ENCODE measurements at regions not wholly inside any gene's neighbourhood (a gene's known extent, or its start where the extent isn't known, plus 50 kb on each side); places are given as distances from the start of the nearest gene placed in this dataset.

- Histone ChIP-seq H3K4me1 (ENCODE audit: control insufficient read depth, insufficient read depth, low read depth, low read length) (no peaks in the 10 kb centered on the region), H2AK5ac (ENCODE audit: low read length, severe bottlenecking) (no peak overlapping the region), H2BK15ac (ENCODE audit: low read depth, poor library complexity, severe bottlenecking) (no peak overlapping the region), H3K4ac (ENCODE audit: low read depth in 1 of 2, low read length in 2 of 2) (no peak overlapping the region), H3K9me3 (ENCODE audit: control insufficient read depth, low read length) (no peaks in the 10 kb centered on the region), H4K8ac (ENCODE audit: low read length) (no peak overlapping the region), H3K4me3 (ENCODE audit: insufficient read depth in 1 of 2, low read depth in 1 of 2, low read length in 2 of 2) (no peak overlapping the region), H3K18ac (ENCODE audit: low read depth in 1 of 2, low read length in 2 of 2) (no peak overlapping the region), H2BK120ac (ENCODE audit: low read depth, low read length) (no peak overlapping the region), H3K23ac (ENCODE audit: low read length in 2 of 2) (no peak overlapping the region), H3K4me2 (ENCODE audit: low read length, poor library complexity, severe bottlenecking) (no peak overlapping the region), H2BK12ac (ENCODE audit: low read length in 2 of 2) (no peak overlapping the region), H2AFZ (ENCODE audit: low read depth, low read length) (no peak overlapping the region), H2BK5ac (ENCODE audit: low read depth, low read length, poor library complexity, severe bottlenecking) (no peak overlapping the region), H3K79me1 (replicated peaks; ENCODE audit: low read length, poor library complexity, severe bottlenecking) (no peaks in the 10 kb centered on the region), H3K14ac (ENCODE audit: low read length in 2 of 2) (no peak overlapping the region), H3K36me3 (ENCODE audit: control insufficient read depth in 1 of 2, insufficient read depth in 2 of 2, low read depth in 1 of 2, low read length in 2 of 2) (no peaks in the 10 kb centered on the region), H3K9ac (ENCODE audit: low read length) (no peak overlapping the region), H3K27ac (ENCODE audit: low read length, poor library complexity, severe bottlenecking) (no peak overlapping the region), H4K91ac (ENCODE audit: low read length) (no peak overlapping the region), H3K27me3 (ENCODE audit: control insufficient read depth in 1 of 2, insufficient read depth in 1 of 2, low read length in 2 of 2) (peaks cover 0 to 15% of the 10 kb centered on the region in 2 experiments)
- DNase-seq = no peak
- WGBS = 57% methylated on average over 9 of the region's 9 CpGs
Observed at GRCh38 chr12:22858849-22859570, 234.0 kb downstream of the ETNK1 start.

GRCh38 chr12:22860926-22861325, 236.0 kb downstream of the ETNK1 start:
- Histone ChIP-seq H3K9me3 (ENCODE audit: control insufficient read depth, low read length) (no peaks in the 10 kb centered on the region), H2BK120ac (ENCODE audit: low read depth, low read length) (no peak overlapping the region), H3K4me3 (ENCODE audit: insufficient read depth in 1 of 2, low read depth in 1 of 2, low read length in 2 of 2) (no peak overlapping the region), H2BK12ac (ENCODE audit: low read length in 2 of 2) (no peak overlapping the region), H2BK5ac (ENCODE audit: low read depth, low read length, poor library complexity, severe bottlenecking) (no peak overlapping the region), H3K4me2 (ENCODE audit: low read length, poor library complexity, severe bottlenecking) (no peak overlapping the region), H3K27me3 (ENCODE audit: control insufficient read depth in 1 of 2, insufficient read depth in 1 of 2, low read length in 2 of 2) (peaks cover 0 to 15% of the 10 kb centered on the region in 2 experiments), H3K14ac (ENCODE audit: low read length in 2 of 2) (no peak overlapping the region), H3K9ac (ENCODE audit: low read length) (no peak overlapping the region), H3K79me1 (replicated peaks; ENCODE audit: low read length, poor library complexity, severe bottlenecking) (no peaks in the 10 kb centered on the region), H3K4me1 (ENCODE audit: control insufficient read depth, insufficient read depth, low read depth, low read length) (no peaks in the 10 kb centered on the region), H4K91ac (ENCODE audit: low read length) (no peak overlapping the region), H3K18ac (ENCODE audit: low read depth in 1 of 2, low read length in 2 of 2) (no peak overlapping the region), H3K27ac (ENCODE audit: low read length, poor library complexity, severe bottlenecking) (no peak overlapping the region), H4K8ac (ENCODE audit: low read length) (no peak overlapping the region), H2BK15ac (ENCODE audit: low read depth, poor library complexity, severe bottlenecking) (no peak overlapping the region), H3K23ac (ENCODE audit: low read length in 2 of 2) (no peak overlapping the region), H2AK5ac (ENCODE audit: low read length, severe bottlenecking) (no peak overlapping the region), H2AFZ (ENCODE audit: low read depth, low read length) (no peak overlapping the region), H3K4ac (ENCODE audit: low read depth in 1 of 2, low read length in 2 of 2) (no peak overlapping the region), H3K36me3 (ENCODE audit: control insufficient read depth in 1 of 2, insufficient read depth in 2 of 2, low read depth in 1 of 2, low read length in 2 of 2) (no peaks in the 10 kb centered on the region)
- DNase-seq = no peak
- WGBS = 77% methylated on average over 3 of the region's 3 CpGs

GRCh38 chr12:22865822-22866221, 240.9 kb downstream of the ETNK1 start:
- H3K27me3 ChIP-seq (ENCODE audit: control insufficient read depth in 1 of 2, insufficient read depth in 1 of 2, low read length in 2 of 2) = peaks cover 0 to 8% of the 10 kb centered on the region in 2 experiments
- no peak overlapping the region for H3K4me2 ChIP-seq (ENCODE audit: low read length, poor library complexity, severe bottlenecking)
- no peak overlapping the region for H2BK5ac ChIP-seq (ENCODE audit: low read depth, low read length, poor library complexity, severe bottlenecking)
- no peak overlapping the region for H2AFZ ChIP-seq (ENCODE audit: low read depth, low read length)
- H3K27ac ChIP-seq (ENCODE audit: low read length, poor library complexity, severe bottlenecking) = no peak overlapping the region
- no peak overlapping the region for H2BK120ac ChIP-seq (ENCODE audit: low read depth, low read length)
- no peak overlapping the region for H2AK5ac ChIP-seq (ENCODE audit: low read length, severe bottlenecking)
- no peak overlapping the region for H3K9ac ChIP-seq (ENCODE audit: low read length)
- H3K14ac ChIP-seq (ENCODE audit: low read length in 2 of 2) = no peak overlapping the region
- H3K36me3 ChIP-seq (ENCODE audit: control insufficient read depth in 1 of 2, insufficient read depth in 2 of 2, low read depth in 1 of 2, low read length in 2 of 2) = no peaks in the 10 kb centered on the region
- WGBS = 96% methylated on average over 4 of the region's 6 CpGs
- H3K23ac ChIP-seq (ENCODE audit: low read length in 2 of 2) = no peak overlapping the region
- no peak overlapping the region for H2BK12ac ChIP-seq (ENCODE audit: low read length in 2 of 2)
- no peak overlapping the region for H2BK15ac ChIP-seq (ENCODE audit: low read depth, poor library complexity, severe bottlenecking)
- H3K18ac ChIP-seq (ENCODE audit: low read depth in 1 of 2, low read length in 2 of 2) = no peak overlapping the region
- no peaks in the 10 kb centered on the region for H3K4me1 ChIP-seq (ENCODE audit: control insufficient read depth, insufficient read depth, low read depth, low read length)
- H4K8ac ChIP-seq (ENCODE audit: low read length) = no peak overlapping the region
- no peak for DNase-seq
- no peak overlapping the region for H4K91ac ChIP-seq (ENCODE audit: low read length)
- no peak overlapping the region for H3K4me3 ChIP-seq (ENCODE audit: insufficient read depth in 1 of 2, low read depth in 1 of 2, low read length in 2 of 2)
- H3K79me1 ChIP-seq (replicated peaks; ENCODE audit: low read length, poor library complexity, severe bottlenecking) = no peaks in the 10 kb centered on the region
- no peak overlapping the region for H3K4ac ChIP-seq (ENCODE audit: low read depth in 1 of 2, low read length in 2 of 2)
- no peaks in the 10 kb centered on the region for H3K9me3 ChIP-seq (ENCODE audit: control insufficient read depth, low read length)

GRCh38 chr12:22866406-22866805, 241.4 kb downstream of the ETNK1 start:
- H3K79me1 ChIP-seq (replicated peaks; ENCODE audit: low read length, poor library complexity, severe bottlenecking) = no peaks in the 10 kb centered on the region
- H2BK15ac ChIP-seq (ENCODE audit: low read depth, poor library complexity, severe bottlenecking) = no peak overlapping the region
- no peak overlapping the region for H3K4ac ChIP-seq (ENCODE audit: low read depth in 1 of 2, low read length in 2 of 2)
- no peak overlapping the region for H3K14ac ChIP-seq (ENCODE audit: low read length in 2 of 2)
- DNase-seq = no peak
- no peak overlapping the region for H3K27ac ChIP-seq (ENCODE audit: low read length, poor library complexity, severe bottlenecking)
- H3K9ac ChIP-seq (ENCODE audit: low read length) = no peak overlapping the region
- no peak overlapping the region for H3K4me2 ChIP-seq (ENCODE audit: low read length, poor library complexity, severe bottlenecking)
- no peak overlapping the region for H2BK5ac ChIP-seq (ENCODE audit: low read depth, low read length, poor library complexity, severe bottlenecking)
- no peaks in the 10 kb centered on the region for H3K4me1 ChIP-seq (ENCODE audit: control insufficient read depth, insufficient read depth, low read depth, low read length)
- H3K23ac ChIP-seq (ENCODE audit: low read length in 2 of 2) = no peak overlapping the region
- no CpG with 5 or more reads among the region's 1 CpG for WGBS
- peaks cover 0 to 8% of the 10 kb centered on the region in 2 experiments for H3K27me3 ChIP-seq (ENCODE audit: control insufficient read depth in 1 of 2, insufficient read depth in 1 of 2, low read length in 2 of 2)
- H2BK120ac ChIP-seq (ENCODE audit: low read depth, low read length) = no peak overlapping the region
- no peak overlapping the region for H2AK5ac ChIP-seq (ENCODE audit: low read length, severe bottlenecking)
- H2AFZ ChIP-seq (ENCODE audit: low read depth, low read length) = no peak overlapping the region
- no peaks in the 10 kb centered on the region for H3K36me3 ChIP-seq (ENCODE audit: control insufficient read depth in 1 of 2, insufficient read depth in 2 of 2, low read depth in 1 of 2, low read length in 2 of 2)
- H4K91ac ChIP-seq (ENCODE audit: low read length) = no peak overlapping the region
- H2BK12ac ChIP-seq (ENCODE audit: low read length in 2 of 2) = no peak overlapping the region
- no peaks in the 10 kb centered on the region for H3K9me3 ChIP-seq (ENCODE audit: control insufficient read depth, low read length)
- no peak overlapping the region for H3K18ac ChIP-seq (ENCODE audit: low read depth in 1 of 2, low read length in 2 of 2)
- no peak overlapping the region for H4K8ac ChIP-seq (ENCODE audit: low read length)
- no peak overlapping the region for H3K4me3 ChIP-seq (ENCODE audit: insufficient read depth in 1 of 2, low read depth in 1 of 2, low read length in 2 of 2)

Measured in mesenchymal stem cell (in vitro differentiated cells and primary cell).